Body of pancreas (tissue), 4 donors: ENCODE measurements at regions not wholly inside any gene's neighbourhood (a gene's known extent, or its start where the extent isn't known, plus 50 kb on each side); places are given as distances from the start of the nearest gene placed in this dataset.

Experiments
- ATAC-seq: fragments of 150-250 bp; one replicate; pipeline ENCODE4 v1.9.1; 2016
- DNase-seq, 4 donors: peaks; one replicate each; pipeline ENCODE4 v3.0.0-alpha.2; 2019
- H3K27ac ChIP-seq, 4 donors: fragments of 200-600 bp; sonication (generic); 1 replicate in 3 of 4; 2 replicates in 1 of 4; pipeline versions ENCODE4 v1.5.1 to v1.6.1; 2016 to 2019; ENCODE audit warnings: mild to moderate bottlenecking in 1 of 4, mixed read lengths in 1 of 4, moderate library complexity in 1 of 4
- H3K27me3 ChIP-seq, 2 donors: fragments of 200-600 bp; sonication (generic); one replicate each; pipeline ENCODE4 v1.6.0; 2016; ENCODE audit warnings: mild to moderate bottlenecking in 1 of 2
- H3K36me3 ChIP-seq, 2 donors: fragments of 200-600 bp; sonication (generic); replicated peaks in 1 of 2; 2 replicates each; pipeline ENCODE4 v1.5.1; 2016; ENCODE audit warnings: low read depth in 2 of 2; ENCODE audit not compliant: insufficient read depth in 1 of 2
- H3K4me1 ChIP-seq: fragments of 200-600 bp; sonication (generic); one replicate; pipeline ENCODE4 v1.6.0; 2016
- H3K4me3 ChIP-seq, 2 donors: fragments of 200-600 bp; sonication (generic); 1 replicate in 1 of 2; 2 replicates in 1 of 2; pipeline ENCODE4 v1.5.1; 2016 to 2019
- H3K9me3 ChIP-seq, 3 donors: fragments of 200-600 bp; sonication (generic); 1 replicate in 2 of 3; 2 replicates in 1 of 3; pipeline ENCODE4 v1.5.1; 2016
- POLR2A ChIP-seq, 3 donors: fragments of 450-650 bp; IDR thresholded peaks; one replicate each; pipeline ENCODE4 v1.6.1; 2016; ENCODE audit warnings: antibody characterized with exemption in 3 of 3, mild to moderate bottlenecking in 2 of 3
- WGBS, 2 donors: methylation state at CpG; one replicate each; pipeline ENCODE4 v1.1.5; 2017; 5-methylcytosine and 5-hydroxymethylcytosine counted together
- intact Hi-C: fragments of 100-400 bp; cut with DNase I; formaldehyde crosslinking; loops from one replicate; pipeline ENCODE4 v1.15.1; 2023
- TF ChIP-seq, protein P1 (sequence below), 7 experiments: fragments of 450-650 bp in 4 of 7; fragments of 200-600 bp in 3 of 7; sonication (generic) in 3 of 7; IDR thresholded peaks; one replicate each; pipeline ENCODE4 v1.5.1; 2016 to 2019; ENCODE audit warnings: antibody characterized with exemption in 7 of 7

DNA sequence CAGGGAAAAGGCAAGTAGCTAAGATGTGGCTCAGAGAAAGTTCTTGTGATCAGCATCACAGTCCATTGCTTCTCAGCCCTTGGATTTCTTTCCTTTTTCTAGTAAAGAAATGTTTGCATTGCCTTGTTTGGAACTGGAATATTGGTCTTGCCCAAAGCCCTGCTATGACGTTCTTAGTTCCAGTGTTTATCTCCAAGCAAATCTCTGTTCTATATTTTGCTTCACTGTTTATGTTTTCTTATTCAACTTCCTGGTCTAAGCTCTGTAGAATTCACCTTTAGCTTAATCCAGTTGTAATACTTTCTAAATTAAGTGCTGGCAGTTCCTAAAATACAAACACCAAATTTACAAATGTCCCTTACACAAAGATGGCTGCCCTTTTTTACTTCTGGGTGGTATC, 88.7 kb upstream of the ZNF438 start:
- no peak for DNase-seq
- H3K36me3 ChIP-seq: no peaks in the 10 kb centered on the region
- H3K27ac ChIP-seq: no peak overlapping the region
- H3K9me3 ChIP-seq: no peaks in the 10 kb centered on the region
- intact Hi-C loops: no loop called here
- no peak overlapping the region for H3K4me3 ChIP-seq
- H3K4me1 ChIP-seq: peaks cover 15% of the 10 kb centered on the region
- no peak for ATAC-seq
- WGBS, 2 donors: 30 to 44% methylated on average over 1 of the region's 1 CpG
- H3K27me3 ChIP-seq: no peaks in the 10 kb centered on the region
- TF ChIP-seq POLR2A (IDR thresholded peaks at IDR 0.05): no peak
- TF ChIP-seq, protein P1, sequence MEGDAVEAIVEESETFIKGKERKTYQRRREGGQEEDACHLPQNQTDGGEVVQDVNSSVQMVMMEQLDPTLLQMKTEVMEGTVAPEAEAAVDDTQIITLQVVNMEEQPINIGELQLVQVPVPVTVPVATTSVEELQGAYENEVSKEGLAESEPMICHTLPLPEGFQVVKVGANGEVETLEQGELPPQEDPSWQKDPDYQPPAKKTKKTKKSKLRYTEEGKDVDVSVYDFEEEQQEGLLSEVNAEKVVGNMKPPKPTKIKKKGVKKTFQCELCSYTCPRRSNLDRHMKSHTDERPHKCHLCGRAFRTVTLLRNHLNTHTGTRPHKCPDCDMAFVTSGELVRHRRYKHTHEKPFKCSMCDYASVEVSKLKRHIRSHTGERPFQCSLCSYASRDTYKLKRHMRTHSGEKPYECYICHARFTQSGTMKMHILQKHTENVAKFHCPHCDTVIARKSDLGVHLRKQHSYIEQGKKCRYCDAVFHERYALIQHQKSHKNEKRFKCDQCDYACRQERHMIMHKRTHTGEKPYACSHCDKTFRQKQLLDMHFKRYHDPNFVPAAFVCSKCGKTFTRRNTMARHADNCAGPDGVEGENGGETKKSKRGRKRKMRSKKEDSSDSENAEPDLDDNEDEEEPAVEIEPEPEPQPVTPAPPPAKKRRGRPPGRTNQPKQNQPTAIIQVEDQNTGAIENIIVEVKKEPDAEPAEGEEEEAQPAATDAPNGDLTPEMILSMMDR (IDR thresholded peaks at IDR 0.05): no peak

- Histone ChIP-seq H3K27me3 (no peaks in the 10 kb centered on the region), H3K27ac (peak overlapping the region in 2 of 4 donors; percentile 16 to 29), H3K9me3 (no peaks in the 10 kb centered on the region), H3K36me3 (no peaks in the 10 kb centered on the region), H3K4me1 (peaks cover 15% of the 10 kb centered on the region), H3K4me3 (no peak overlapping the region)
- intact Hi-C loops: no loop called here
- peak in 1 of 4 donors; percentile 27 for DNase-seq
- 26 to 35% methylated on average over 7 of the region's 7 CpGs for WGBS, 2 donors
- peak; percentile 48 for ATAC-seq
- TF ChIP-seq, protein P1 (IDR thresholded peaks at IDR 0.05): no peak
- no peak for TF ChIP-seq POLR2A (IDR thresholded peaks at IDR 0.05)
These were observed 89.5 kb upstream of the ZNF438 start for GRCh38 chr10:31120961-31121685.

- ATAC-seq (no peak), DNase-seq (no peak)
- Histone ChIP-seq H3K4me3 (no peak overlapping the region), H3K27me3 (no peaks in the 10 kb centered on the region), H3K36me3 (no peaks in the 10 kb centered on the region), H3K4me1 (peaks cover 15% of the 10 kb centered on the region), H3K27ac (peak overlapping the region in 1 of 4 donors; percentile 16), H3K9me3 (no peaks in the 10 kb centered on the region)
- WGBS, 2 donors: 54 to 58% methylated on average over 3 of the region's 3 CpGs
- TF ChIP-seq POLR2A (IDR thresholded peaks at IDR 0.05): no peak
- TF ChIP-seq, protein P1 (IDR thresholded peaks at IDR 0.05): no peak
- intact Hi-C loops: no loop called here
These were observed 90.3 kb upstream of the ZNF438 start for GRCh38 chr10:31121757-31122577.

DNA sequence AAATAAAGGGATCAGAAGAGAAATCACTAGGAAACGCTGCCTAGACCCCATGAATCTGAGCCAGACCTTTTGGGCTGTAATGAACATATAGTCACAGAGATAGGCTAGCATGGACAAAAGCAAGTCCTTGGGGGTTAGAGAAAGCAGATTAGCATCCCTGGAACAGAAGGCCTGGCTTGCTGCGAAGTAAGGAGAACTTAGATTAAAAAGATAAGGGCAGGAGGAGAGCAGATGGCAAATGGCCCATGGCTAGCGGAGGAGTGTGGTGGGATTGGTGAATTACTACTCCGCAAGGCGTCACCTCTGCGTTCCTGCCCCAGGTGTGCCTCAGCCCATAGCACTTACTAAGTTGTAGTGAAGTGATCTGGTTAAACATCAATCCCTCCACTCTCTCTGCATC, 92.3 kb upstream of the ZNF438 start:
- DNase-seq (no peak), ATAC-seq (no peak)
- whole genome bisulfite sequencing, 2 donors: 94 to 97% methylated on average over 6 of the region's 6 CpGs
- Histone ChIP-seq H3K4me3 (no peak overlapping the region), H3K27me3 (no peaks in the 10 kb centered on the region), H3K27ac (no peak overlapping the region), H3K9me3 (no peaks in the 10 kb centered on the region), H3K36me3 (no peaks in the 10 kb centered on the region), H3K4me1 (peaks cover 15% of the 10 kb centered on the region)
- TF ChIP-seq, protein P1 (IDR thresholded peaks at IDR 0.05): no peak
- no peak for TF ChIP-seq POLR2A (IDR thresholded peaks at IDR 0.05)
- intact Hi-C loops: no loop called here
